Colonic mucosa (tissue), 4 donors: ENCODE measurements at regions not wholly inside any gene's neighbourhood (a gene's known extent, or its start where the extent isn't known, plus 50 kb on each side); places are given as distances from the start of the nearest gene placed in this dataset.

ENCODE experiments used
- DNase-seq: peaks from one replicate; pipeline ENCODE4 v3.0.0-alpha.2; 2020
- H3K27ac ChIP-seq: fragments of 200-600 bp; one replicate; pipeline ENCODE4 v1.8.0; 2021
- H3K27me3 ChIP-seq: fragments of 200-600 bp; one replicate; pipeline ENCODE4 v1.8.0; 2021
- H3K36me3 ChIP-seq: fragments of 200-600 bp; one replicate; pipeline ENCODE4 v1.8.0; 2021
- H3K4me1 ChIP-seq: fragments of 200-600 bp; one replicate; pipeline ENCODE4 v1.8.0; 2021; ENCODE audit warnings: mild to moderate bottlenecking
- H3K4me3 ChIP-seq: fragments of 200-600 bp; one replicate; pipeline ENCODE4 v1.8.0; 2021
- H3K9ac ChIP-seq, 2 donors: one replicate each; pipeline ENCODE4 v1.7.0; 2013; ENCODE audit warnings: control low read depth in 2 of 2, low read depth in 2 of 2, low read length in 2 of 2
- H3K9me3 ChIP-seq: fragments of 200-600 bp; one replicate; pipeline ENCODE4 v1.8.0; 2021
- intact Hi-C: fragments of 100-400 bp; cut with DNase I; formaldehyde crosslinking; loops from one replicate; pipeline ENCODE4 v1.14.1; 2022
- TF ChIP-seq, protein P1 (sequence below): fragments of 200-600 bp; IDR thresholded peaks from one replicate; pipeline ENCODE4 v1.8.0; 2022; ENCODE audit warnings: antibody characterized with exemption, mild to moderate bottlenecking
- donor health status: healthy.
- donor health status: DM: no; HTN: no; CAD: no.
- donor health status: DM: no; HTN: no; CAD: no.

- TF ChIP-seq, protein P1, sequence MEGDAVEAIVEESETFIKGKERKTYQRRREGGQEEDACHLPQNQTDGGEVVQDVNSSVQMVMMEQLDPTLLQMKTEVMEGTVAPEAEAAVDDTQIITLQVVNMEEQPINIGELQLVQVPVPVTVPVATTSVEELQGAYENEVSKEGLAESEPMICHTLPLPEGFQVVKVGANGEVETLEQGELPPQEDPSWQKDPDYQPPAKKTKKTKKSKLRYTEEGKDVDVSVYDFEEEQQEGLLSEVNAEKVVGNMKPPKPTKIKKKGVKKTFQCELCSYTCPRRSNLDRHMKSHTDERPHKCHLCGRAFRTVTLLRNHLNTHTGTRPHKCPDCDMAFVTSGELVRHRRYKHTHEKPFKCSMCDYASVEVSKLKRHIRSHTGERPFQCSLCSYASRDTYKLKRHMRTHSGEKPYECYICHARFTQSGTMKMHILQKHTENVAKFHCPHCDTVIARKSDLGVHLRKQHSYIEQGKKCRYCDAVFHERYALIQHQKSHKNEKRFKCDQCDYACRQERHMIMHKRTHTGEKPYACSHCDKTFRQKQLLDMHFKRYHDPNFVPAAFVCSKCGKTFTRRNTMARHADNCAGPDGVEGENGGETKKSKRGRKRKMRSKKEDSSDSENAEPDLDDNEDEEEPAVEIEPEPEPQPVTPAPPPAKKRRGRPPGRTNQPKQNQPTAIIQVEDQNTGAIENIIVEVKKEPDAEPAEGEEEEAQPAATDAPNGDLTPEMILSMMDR = no peak
- Histone ChIP-seq H3K27ac (no peak overlapping the region), H3K36me3 (no peaks in the 10 kb centered on the region), H3K4me3 (no peak overlapping the region), H3K27me3 (no peaks in the 10 kb centered on the region), H3K9ac (no peak overlapping the region), H3K4me1 (no peaks in the 10 kb centered on the region), H3K9me3 (no peaks in the 10 kb centered on the region)
- DNase-seq = no peak
- intact Hi-C loops = loop anchor here (2.0 to 10.0 kb wide), 3 partner anchors 209 to 375 kb away; partner anchors contain the start of gene REEP5
These were observed 130.6 kb upstream of the EPB41L4A start for GRCh38 chr5:112549605-112550166.

DNA sequence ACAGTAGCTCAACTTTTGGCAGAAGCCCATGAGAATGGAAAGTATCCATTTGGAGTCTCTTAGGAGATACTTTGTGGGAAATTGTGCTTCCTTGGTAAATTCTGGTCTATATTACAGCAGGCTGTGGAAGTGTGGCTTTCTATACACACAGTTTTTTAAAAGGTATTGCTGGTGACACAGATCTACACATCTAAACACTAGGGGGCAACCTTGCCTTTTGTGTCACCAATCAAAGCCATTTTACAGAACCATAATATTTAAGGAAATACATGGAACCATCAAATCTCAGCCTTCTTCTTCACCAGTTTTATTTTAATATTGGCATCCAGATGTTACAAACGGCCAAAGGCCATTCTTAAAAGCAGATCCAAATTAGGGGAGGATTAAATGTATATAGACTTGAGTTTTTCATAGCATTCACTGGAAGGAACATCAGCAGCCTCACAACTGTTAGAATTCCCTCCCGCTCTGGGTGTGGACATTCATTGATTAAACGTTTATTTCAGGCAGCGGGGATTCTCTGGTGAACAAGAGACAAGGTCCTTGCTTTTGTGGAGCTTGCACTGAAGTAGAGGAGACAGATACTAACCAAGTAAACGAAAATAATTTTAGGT, 132.4 kb upstream of the EPB41L4A start:
- no peak overlapping the region for H3K9ac ChIP-seq
- H3K27me3 ChIP-seq = no peaks in the 10 kb centered on the region
- H3K27ac ChIP-seq = no peak overlapping the region
- H3K36me3 ChIP-seq = no peaks in the 10 kb centered on the region
- no peak overlapping the region for H3K4me3 ChIP-seq
- H3K9me3 ChIP-seq = no peaks in the 10 kb centered on the region
- TF ChIP-seq, protein P1 = peak; percentile 60
- peak; percentile 53 for DNase-seq
- intact Hi-C loops = loop anchor here (2.0 to 10.0 kb wide), 3 partner anchors 207 to 373 kb away; partner anchors contain the start of gene REEP5
- no peaks in the 10 kb centered on the region for H3K4me1 ChIP-seq

DNA sequence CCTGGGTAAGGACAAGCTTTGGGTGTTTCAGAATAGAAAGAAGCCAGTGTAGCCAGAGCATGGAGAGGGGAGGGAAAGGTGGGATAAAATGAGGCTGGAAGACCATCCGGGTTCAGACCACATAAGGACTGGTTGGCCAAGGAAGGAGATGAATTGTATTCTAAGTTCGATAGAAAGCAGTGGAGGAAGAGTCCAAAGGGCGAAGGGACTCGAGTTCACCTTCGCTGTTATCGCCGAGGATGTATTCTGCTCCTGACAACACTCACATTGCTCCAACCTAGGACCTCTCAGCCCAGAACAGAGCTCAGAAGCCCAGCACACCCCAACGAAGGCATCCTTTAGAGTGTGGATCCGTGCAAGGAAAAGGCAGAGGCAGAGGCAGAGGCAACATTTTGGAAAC, 133.1 kb upstream of the EPB41L4A start:
- Histone ChIP-seq H3K9ac (no peak overlapping the region), H3K27me3 (no peaks in the 10 kb centered on the region), H3K4me3 (no peak overlapping the region), H3K36me3 (no peaks in the 10 kb centered on the region), H3K27ac (no peak overlapping the region), H3K4me1 (no peaks in the 10 kb centered on the region), H3K9me3 (no peaks in the 10 kb centered on the region)
- TF ChIP-seq, protein P1 = no peak
- no peak for DNase-seq
- intact Hi-C loops = loop anchor here (5.0 to 10.0 kb wide), 2 partner anchors 295 to 373 kb away; partner anchors contain the start of gene REEP5

DNA sequence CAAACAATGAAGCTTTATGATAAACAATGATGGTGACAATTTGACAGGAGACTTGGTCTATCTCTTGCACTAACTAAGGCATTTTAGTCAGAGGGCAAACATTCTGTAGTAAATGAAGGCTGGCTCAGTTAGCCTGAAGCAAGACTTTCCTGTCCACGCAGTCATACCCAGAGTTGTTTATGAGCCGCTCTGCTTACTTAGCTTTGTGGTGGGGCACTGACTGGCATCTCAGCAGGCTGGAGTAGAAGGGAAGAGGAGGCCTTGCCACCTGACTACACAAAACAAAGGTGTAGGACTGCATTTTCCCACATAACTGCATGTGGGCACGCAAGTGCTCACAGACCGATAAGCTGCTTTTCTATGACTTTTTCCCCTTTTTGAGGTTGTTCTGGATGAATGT, 133.7 kb upstream of the EPB41L4A start:
- Histone ChIP-seq H3K36me3 (no peaks in the 10 kb centered on the region), H3K9me3 (no peaks in the 10 kb centered on the region), H3K27ac (no peak overlapping the region), H3K27me3 (no peaks in the 10 kb centered on the region), H3K4me1 (no peaks in the 10 kb centered on the region), H3K9ac (no peak overlapping the region), H3K4me3 (no peak overlapping the region)
- TF ChIP-seq, protein P1 = no peak
- intact Hi-C loops = loop anchor here (5.0 to 10.0 kb wide), 2 partner anchors 295 to 372 kb away; partner anchors contain the start of gene REEP5
- no peak for DNase-seq

GRCh38 chr5:112554101-112554977, 135.3 kb upstream of the EPB41L4A start:
- Histone ChIP-seq H3K4me1 (no peaks in the 10 kb centered on the region), H3K4me3 (no peak overlapping the region), H3K36me3 (no peaks in the 10 kb centered on the region), H3K9me3 (no peaks in the 10 kb centered on the region), H3K9ac (no peak overlapping the region), H3K27me3 (no peaks in the 10 kb centered on the region), H3K27ac (no peak overlapping the region)
- DNase-seq = no peak
- TF ChIP-seq, protein P1 = no peak
- intact Hi-C loops = loop anchor here (5.0 to 10.0 kb wide), 2 partner anchors 293 to 370 kb away; partner anchors contain the start of gene REEP5
